GM23248 (cell line): ENCODE measurements at regions not wholly inside any gene's neighbourhood (a gene's known extent, or its start where the extent isn't known, plus 50 kb on each side); places are given as distances from the start of the nearest gene placed in this dataset.

ENCODE experiments used
- DNase-seq: peaks from one replicate; pipeline ENCODE4 v3.0.0-alpha.2; 2015
- H2AFZ ChIP-seq: fragments of 200-600 bp; sonication (generic); 2 replicates; pipeline ENCODE4 v1.6.1; 2016; ENCODE audit warnings: antibody characterized with exemption
- H3F3A ChIP-seq: fragments of 200-600 bp; sonication (generic); 2 replicates; pipeline ENCODE4 v1.6.1; 2016; ENCODE audit warnings: mild to moderate bottlenecking, antibody characterized with exemption, mixed run types; ENCODE audit not compliant: insufficient read depth
- H3K27ac ChIP-seq: fragments of 200-600 bp; sonication (generic); 2 replicates; pipeline ENCODE4 v1.5.1; 2016; ENCODE audit warnings: mild to moderate bottlenecking
- H3K27me3 ChIP-seq: fragments of 200-600 bp; sonication (generic); replicated peaks from 2 replicates; pipeline ENCODE4 v1.6.1; 2016; ENCODE audit warnings: mild to moderate bottlenecking; ENCODE audit not compliant: insufficient read depth
- H3K36me3 ChIP-seq: fragments of 200-600 bp; sonication (generic); 2 replicates; pipeline ENCODE4 v1.6.1; 2016; ENCODE audit warnings: low read depth, mild to moderate bottlenecking
- H3K4me1 ChIP-seq: fragments of 200-600 bp; sonication (generic); 2 replicates; pipeline ENCODE4 v1.6.1; 2016; ENCODE audit warnings: mild to moderate bottlenecking; ENCODE audit not compliant: insufficient read depth
- H3K4me2 ChIP-seq: fragments of 200-600 bp; sonication (generic); one replicate; pipeline ENCODE4 v1.6.1; 2016; ENCODE audit warnings: mild to moderate bottlenecking; ENCODE audit not compliant: unreplicated experiment
- H3K4me3 ChIP-seq: fragments of 200-600 bp; sonication (generic); 2 replicates; pipeline ENCODE4 v1.5.1; 2016; ENCODE audit warnings: mild to moderate bottlenecking
- H3K79me2 ChIP-seq: fragments of 200-600 bp; sonication (generic); 2 replicates; pipeline ENCODE4 v1.6.1; 2016; ENCODE audit warnings: mild to moderate bottlenecking; ENCODE audit not compliant: insufficient read depth
- H3K9ac ChIP-seq: fragments of 200-600 bp; sonication (generic); 2 replicates; pipeline ENCODE4 v1.6.1; 2016; ENCODE audit warnings: mild to moderate bottlenecking
- H3K9me2 ChIP-seq: fragments of 200-600 bp; sonication (generic); 2 replicates; pipeline ENCODE4 v1.6.1; 2016; ENCODE audit warnings: mixed run types, mild to moderate bottlenecking, moderate library complexity; ENCODE audit not compliant: insufficient read depth
- H3K9me3 ChIP-seq: fragments of 200-600 bp; sonication (generic); one replicate; pipeline ENCODE4 v1.6.1; 2017; ENCODE audit warnings: low read depth
- H4K20me1 ChIP-seq: fragments of 200-600 bp; sonication (generic); 2 replicates; pipeline ENCODE4 v1.6.0; 2016; ENCODE audit not compliant: insufficient read depth
- EZH2 ChIP-seq: fragments of 200-600 bp; sonication (generic); IDR thresholded peaks from 2 replicates; pipeline ENCODE4 v1.6.1; 2018; ENCODE audit warnings: antibody characterized with exemption, mild to moderate bottlenecking; ENCODE audit not compliant: insufficient read depth, poor library complexity, severe bottlenecking
- EZH2phosphoT487 ChIP-seq: fragments of 200-600 bp; sonication (generic); IDR thresholded peaks from 2 replicates; pipeline ENCODE4 v1.6.1; 2018; ENCODE audit warnings: antibody characterized with exemption, moderate library complexity, mild to moderate bottlenecking, low read depth; ENCODE audit not compliant: insufficient read depth
- WGBS, 2 experiments: methylation state at CpG; one replicate each; pipeline ENCODE4 v1.1.6; 2015 to 2017; ENCODE audit warnings: low lambda C conversion rate in 2 of 2, low coverage in 1 of 2; ENCODE audit errors: missing lambda C conversion rate in 2 of 2; 5-methylcytosine and 5-hydroxymethylcytosine counted together
- in situ Hi-C: fragments of 300-500 bp; cut with MboI; formaldehyde crosslinking; loops from 2 replicates; pipeline ENCODE4 v1.15.0; 2020

GRCh38 chr3:174776123-174776522, 83.0 kb upstream of the NAALADL2 start:
- in situ Hi-C loops = no loop called here
- Histone ChIP-seq H3K9me3 (no peaks in the 10 kb centered on the region), H3K27me3 (no peaks in the 10 kb centered on the region), H3K4me3 (no peak overlapping the region), H2AFZ (no peak overlapping the region), H3K9ac (no peak overlapping the region), H3K36me3 (no peaks in the 10 kb centered on the region), H3K9me2 (no peaks in the 10 kb centered on the region), H4K20me1 (no peaks in the 10 kb centered on the region), H3K79me2 (no peaks in the 10 kb centered on the region), H3F3A (no peaks in the 10 kb centered on the region), H3K4me1 (0 out of 2 replicates have a peak, but pooled peaks cover 14% of the 10 kb centered on the region), H3K4me2 (no peak overlapping the region), H3K27ac (no peak overlapping the region)
- TF ChIP-seq EZH2phosphoT487 (no peak), EZH2 (no peak)
- peak; percentile 30 for DNase-seq
- WGBS, 2 experiments = 65 to 67% methylated on average over 4 of the region's 4 CpGs

- H3K27me3 ChIP-seq = no peaks in the 10 kb centered on the region
These were observed 82.5 kb upstream of the NAALADL2 start for GRCh38 chr3:174776636-174777035.

GRCh38 chr3:174777813-174778212, 81.3 kb upstream of the NAALADL2 start:
- no peak overlapping the region for H3K4me3 ChIP-seq
- no peaks in the 10 kb centered on the region for H3F3A ChIP-seq
- TF ChIP-seq EZH2phosphoT487 = no peak
- TF ChIP-seq EZH2 = no peak
- 0 out of 2 replicates have a peak, but pooled peaks cover 14% of the 10 kb centered on the region for H3K4me1 ChIP-seq
- no peak overlapping the region for H3K4me2 ChIP-seq
- no peaks in the 10 kb centered on the region for H3K9me3 ChIP-seq
- no peaks in the 10 kb centered on the region for H3K27me3 ChIP-seq
- H2AFZ ChIP-seq = no peak overlapping the region
- in situ Hi-C loops = no loop called here
- no peaks in the 10 kb centered on the region for H4K20me1 ChIP-seq
- no peaks in the 10 kb centered on the region for H3K36me3 ChIP-seq
- H3K9me2 ChIP-seq = no peaks in the 10 kb centered on the region
- no peak for DNase-seq
- no peak overlapping the region for H3K27ac ChIP-seq
- H3K79me2 ChIP-seq = no peaks in the 10 kb centered on the region
- no peak overlapping the region for H3K9ac ChIP-seq

More at GRCh38 chr3:174776636-174777035, 82.5 kb upstream of the NAALADL2 start:
- Histone ChIP-seq H4K20me1 (no peaks in the 10 kb centered on the region), H3K4me1 (0 out of 2 replicates have a peak, but pooled peaks cover 14% of the 10 kb centered on the region), H3K27ac (no peak overlapping the region), H3K36me3 (no peaks in the 10 kb centered on the region), H3K9me2 (no peaks in the 10 kb centered on the region), H3K4me3 (no peak overlapping the region), H3K4me2 (no peak overlapping the region), H3K9me3 (no peaks in the 10 kb centered on the region), H3K9ac (no peak overlapping the region), H2AFZ (no peak overlapping the region), H3F3A (no peaks in the 10 kb centered on the region), H3K79me2 (no peaks in the 10 kb centered on the region)
- in situ Hi-C loops = no loop called here
- TF ChIP-seq EZH2 (no peak), EZH2phosphoT487 (no peak)
- DNase-seq = no peak
- 86 to 87% methylated on average over 2 of the region's 2 CpGs for WGBS, 2 experiments

- H3F3A ChIP-seq = no peaks in the 10 kb centered on the region
- H3K9me3 ChIP-seq = no peaks in the 10 kb centered on the region
- H4K20me1 ChIP-seq = no peaks in the 10 kb centered on the region
- H3K27ac ChIP-seq = no peak overlapping the region
- H3K9me2 ChIP-seq = no peaks in the 10 kb centered on the region
- no peak for DNase-seq
- no peaks in the 10 kb centered on the region for H3K36me3 ChIP-seq
- TF ChIP-seq EZH2phosphoT487 (no peak), EZH2 (no peak)
- H3K9ac ChIP-seq = no peak overlapping the region
- no peak overlapping the region for H2AFZ ChIP-seq
- H3K79me2 ChIP-seq = no peaks in the 10 kb centered on the region
- no peak overlapping the region for H3K4me2 ChIP-seq
- H3K4me1 ChIP-seq = no peaks in the 10 kb centered on the region
- no peak overlapping the region for H3K4me3 ChIP-seq
- no peaks in the 10 kb centered on the region for H3K27me3 ChIP-seq
- in situ Hi-C loops = no loop called here
- WGBS, 2 experiments = 81 to 84% methylated on average over 2 of the region's 2 CpGs
These were observed 75.6 kb upstream of the NAALADL2 start for GRCh38 chr3:174783502-174783901.
